Fibroblast of skin of back (primary cell): ENCODE measurements at regions not wholly inside any gene's neighbourhood (a gene's known extent, or its start where the extent isn't known, plus 50 kb on each side); places are given as distances from the start of the nearest gene placed in this dataset.
A peak's percentile ranks its signal among the peaks of the same experiment; 100 is the strongest.

ENCODE experiments used
- DNase-seq: peaks from one replicate; pipeline ENCODE4 v3.0.0-alpha.2; 2013

DNA sequence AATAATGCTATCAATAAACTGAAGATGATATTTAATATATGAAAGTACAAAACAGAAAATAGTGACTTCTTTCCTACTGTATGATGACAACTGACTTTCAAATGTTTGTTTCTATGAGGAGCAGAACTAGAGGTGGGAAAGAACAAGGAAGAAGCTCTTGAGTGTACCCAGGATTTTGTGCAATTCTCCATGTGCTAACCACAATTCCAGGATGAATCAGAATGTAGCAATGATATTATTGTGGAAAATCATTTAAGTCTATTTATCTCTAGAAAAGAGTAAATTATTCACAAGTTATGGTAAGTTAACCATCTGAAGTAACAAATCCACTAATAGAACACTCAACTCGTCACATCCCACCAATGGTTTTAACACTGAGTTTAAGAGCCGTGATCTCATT is 324.1 kb upstream of the EMCN start:
- DNase-seq: no peak

DNA sequence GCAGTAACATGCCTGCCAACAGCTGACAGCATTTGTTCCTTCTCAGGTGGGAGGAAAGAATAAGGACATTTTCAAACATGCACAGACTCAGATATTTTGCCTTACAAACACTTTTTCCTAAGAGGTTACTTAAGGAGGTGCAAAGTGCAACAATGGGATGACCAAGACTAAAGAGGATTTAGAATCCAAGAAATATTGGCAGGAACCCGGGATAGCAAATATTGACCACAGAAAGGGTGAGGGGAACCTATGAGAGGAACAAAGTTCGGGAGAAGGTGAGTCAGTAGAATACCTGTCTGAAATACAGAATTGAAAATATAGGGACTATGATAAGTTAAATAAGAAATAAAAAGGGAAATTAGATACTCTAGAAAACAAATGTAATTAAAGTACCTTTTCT is 321.9 kb upstream of the EMCN start:
- no peak for DNase-seq

GRCh38 chr4:100838286-100838685 is 320.5 kb upstream of the EMCN start:
- no peak for DNase-seq

GRCh38 chr4:100836929-100837328 is 319.1 kb upstream of the EMCN start:
- DNase-seq: no peak

DNA sequence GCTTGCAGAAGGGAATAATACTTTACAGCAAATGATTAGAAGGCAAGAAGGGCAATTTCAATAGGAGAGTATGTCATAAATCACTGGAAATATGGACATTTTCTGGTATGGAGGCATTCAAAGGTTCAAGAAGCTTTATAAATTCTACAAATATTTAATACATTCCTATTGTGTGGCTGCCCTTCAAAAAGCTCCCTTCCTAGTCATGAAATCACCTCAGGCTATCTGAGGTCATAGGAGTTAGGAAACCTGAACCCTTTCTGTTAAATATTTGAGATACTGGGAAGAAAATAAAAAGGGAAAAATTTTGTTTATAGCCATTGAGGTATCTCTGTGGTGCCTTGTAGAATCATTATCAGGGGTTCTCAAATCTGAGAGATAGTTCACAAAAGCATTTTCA is 316.8 kb upstream of the EMCN start:
- no peak for DNase-seq

DNA sequence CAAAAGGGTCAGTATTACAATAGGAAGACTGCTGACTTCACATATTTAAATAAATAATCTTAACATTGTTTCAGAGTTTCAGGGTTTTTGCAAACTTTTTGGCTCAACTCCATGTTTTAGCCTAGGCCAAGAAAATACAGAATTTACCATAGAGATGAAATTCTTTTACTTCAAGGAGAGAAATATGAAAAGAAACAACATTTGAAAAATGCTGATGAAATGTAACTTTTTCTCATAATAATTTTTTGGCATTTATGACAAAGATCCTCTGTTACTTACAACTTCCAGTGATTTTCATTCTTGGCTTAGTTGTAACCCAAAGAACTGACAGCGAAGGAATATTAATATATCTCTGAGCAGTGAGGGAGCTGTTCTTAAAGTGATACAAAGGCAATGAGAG is 316.1 kb upstream of the EMCN start:
- DNase-seq: no peak

GRCh38 chr4:100828986-100829685 is 311.3 kb upstream of the EMCN start:
- peak; percentile 16 for DNase-seq

DNA sequence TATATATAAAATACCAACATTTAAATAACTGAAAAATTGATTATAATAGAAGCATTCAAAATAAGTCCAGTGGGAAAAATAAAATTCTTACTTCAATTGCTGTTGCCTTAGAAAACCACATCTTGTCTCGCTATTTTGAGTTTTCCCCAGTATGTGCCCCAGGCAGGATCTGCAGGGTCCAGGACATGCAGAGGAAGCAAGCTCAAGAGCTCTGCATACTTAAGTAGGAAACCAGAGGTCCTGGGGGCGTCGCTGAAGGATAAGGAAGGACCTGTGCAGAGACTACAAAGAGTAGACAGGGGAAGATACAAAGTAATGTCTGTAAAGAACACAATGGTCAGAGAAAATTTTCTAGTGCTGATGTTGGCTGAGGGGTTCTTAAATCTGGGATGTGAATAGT is 310.5 kb upstream of the EMCN start:
- no peak for DNase-seq

DNA sequence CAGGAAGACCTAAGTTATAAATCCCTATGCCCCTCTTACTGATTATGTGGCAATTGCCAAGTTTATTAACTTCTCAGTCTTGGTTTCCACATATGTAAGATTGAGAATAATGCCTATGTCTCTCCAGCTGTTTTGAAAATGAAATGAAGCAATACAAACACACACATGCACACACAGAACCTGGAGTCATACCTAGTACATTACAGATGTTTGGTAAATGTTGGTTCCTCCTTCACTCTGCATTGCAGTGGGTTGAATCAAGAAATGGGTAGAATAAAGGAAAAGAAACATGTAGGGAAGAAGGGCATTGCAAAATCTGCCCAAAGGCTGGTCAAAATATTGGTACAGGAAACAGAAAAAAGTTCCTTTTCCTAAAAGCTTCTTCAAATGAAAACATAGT is 309.9 kb upstream of the EMCN start:
- DNase-seq: no peak

DNA sequence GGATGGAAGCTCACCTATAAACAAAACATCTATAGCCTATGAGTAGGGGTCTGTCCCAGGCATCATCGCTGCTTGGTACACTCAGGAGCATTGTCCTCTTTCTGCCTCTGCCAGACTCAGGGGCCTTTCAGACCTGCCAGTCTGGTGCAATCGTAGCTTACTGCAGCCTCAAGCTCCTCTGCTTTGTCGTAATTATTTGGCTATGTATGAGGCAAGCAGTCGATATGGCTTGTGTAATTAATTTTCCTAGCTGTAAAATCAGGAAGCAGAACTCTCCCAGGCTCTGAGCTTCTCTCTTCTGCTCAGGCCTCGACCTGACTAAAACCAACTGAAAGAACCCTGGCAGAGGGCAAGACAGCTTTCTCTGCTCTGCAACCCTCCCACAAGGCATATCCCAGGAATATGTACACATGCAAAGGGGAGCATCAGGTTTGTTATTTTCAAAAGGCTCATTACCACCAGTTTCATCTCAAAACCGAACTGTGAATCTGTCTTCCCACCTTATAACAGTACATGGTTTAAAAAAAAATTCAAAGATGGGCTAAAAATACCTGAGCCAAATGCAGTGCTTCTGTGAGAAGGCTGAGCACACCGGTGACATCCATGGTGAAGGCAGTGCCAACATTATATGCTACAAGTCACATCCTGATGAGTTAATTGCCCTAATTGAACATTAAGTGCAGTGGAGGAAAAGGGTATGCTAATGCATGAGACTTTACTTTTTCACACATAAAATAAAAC is 309.2 kb upstream of the EMCN start:
- no peak for DNase-seq

GRCh38 chr4:100826067-100826466 is 308.2 kb upstream of the EMCN start:
- no peak for DNase-seq

DNA sequence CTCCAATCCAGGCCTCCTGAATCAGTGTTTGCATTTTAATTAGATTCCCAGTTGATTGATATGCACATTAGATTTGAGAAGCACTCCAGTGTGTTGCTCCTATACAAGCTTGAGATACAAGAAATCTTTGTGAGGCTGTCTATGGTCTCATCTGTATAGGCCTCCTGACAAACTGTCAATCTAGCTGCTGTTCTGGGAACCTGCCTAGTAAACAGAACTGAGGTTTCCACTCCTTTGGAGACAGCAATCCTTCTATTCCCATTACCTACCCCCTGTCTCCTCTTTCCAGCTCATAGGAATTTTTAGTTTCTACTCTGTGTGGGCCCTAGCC is 306.1 kb upstream of the EMCN start:
- DNase-seq: no peak

GRCh38 chr4:100823066-100823992 is 305.5 kb upstream of the EMCN start:
- DNase-seq: peak; percentile 65

- DNase-seq: no peak
These were observed 302.4 kb upstream of the EMCN start for GRCh38 chr4:100820249-100820648.

DNA sequence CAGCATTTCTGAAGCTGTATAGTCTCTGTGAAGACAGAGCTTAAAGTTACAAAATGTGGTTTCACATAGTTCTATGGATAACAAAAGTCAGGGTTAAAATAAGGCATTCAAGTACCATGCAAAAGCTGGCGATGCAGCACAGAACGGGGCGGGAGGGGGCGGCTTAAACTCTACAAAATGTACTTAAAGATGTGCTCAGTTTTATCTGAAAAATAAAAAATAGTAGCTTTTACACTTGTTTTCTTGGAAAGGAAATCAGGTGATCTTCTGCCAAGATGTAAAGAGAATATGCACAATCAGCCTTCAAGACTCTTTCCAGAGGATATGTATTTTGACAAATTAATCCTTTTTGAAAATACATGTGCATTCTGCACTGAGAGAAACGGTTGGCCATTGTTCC is 301.7 kb upstream of the EMCN start:
- no peak for DNase-seq

DNA sequence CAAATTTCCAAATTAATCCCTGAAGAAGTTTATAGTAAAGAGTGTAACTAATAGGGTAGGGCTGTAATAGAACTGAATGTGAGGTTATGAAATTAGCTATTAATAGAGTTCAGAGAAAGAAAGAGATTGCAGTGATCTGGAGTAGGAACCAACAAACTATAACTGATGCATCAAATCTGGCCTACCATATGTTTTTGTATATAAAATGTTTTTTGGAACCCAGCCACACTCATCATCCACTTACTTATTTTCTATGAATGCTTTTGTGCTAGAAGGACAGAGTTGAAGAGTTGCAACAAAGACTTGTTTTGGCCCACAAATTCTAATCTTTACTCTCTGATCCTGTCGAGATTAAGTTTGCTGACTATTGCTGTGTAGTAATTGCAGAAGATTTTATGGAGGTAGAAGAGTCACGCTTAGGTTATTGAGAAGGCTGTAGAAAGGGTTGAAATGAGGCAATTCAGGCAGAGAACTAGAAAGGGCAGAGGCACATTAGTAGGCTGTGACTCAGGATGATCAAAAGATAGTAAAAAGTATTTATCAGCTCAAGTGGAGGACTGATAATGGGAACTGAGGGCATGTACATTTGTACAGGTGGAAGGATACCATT is 298.7 kb upstream of the EMCN start:
- DNase-seq: no peak

- no peak for DNase-seq
These were observed 293.2 kb upstream of the EMCN start for GRCh38 chr4:100811046-100811445.

DNA sequence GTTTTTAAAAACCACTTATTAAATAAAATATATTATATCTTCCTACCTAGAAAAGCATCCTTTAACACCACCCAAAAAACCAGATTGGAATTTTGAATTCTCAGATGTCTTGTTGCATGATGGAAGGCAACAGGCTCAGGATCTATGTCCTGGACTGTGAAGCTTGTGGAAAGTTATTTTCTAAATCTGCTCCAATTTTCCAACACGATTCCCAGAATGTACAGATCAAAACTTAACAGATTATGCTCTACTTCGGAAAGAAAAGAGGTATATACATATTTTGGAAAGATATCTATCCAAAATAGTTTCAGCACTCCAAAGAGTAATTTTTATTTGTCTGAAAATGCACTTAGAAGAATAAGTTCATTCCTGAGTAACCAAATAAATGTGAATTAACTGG is 291.7 kb upstream of the EMCN start:
- no peak for DNase-seq

GRCh38 chr4:100806988-100807387 is 289.2 kb upstream of the EMCN start:
- DNase-seq: no peak

GRCh38 chr4:100805538-100805937 is 287.7 kb upstream of the EMCN start:
- DNase-seq: no peak

- DNase-seq: no peak
These were observed 286.9 kb upstream of the EMCN start for GRCh38 chr4:100804576-100805360.

GRCh38 chr4:100803751-100804150 is 285.9 kb upstream of the EMCN start:
- no peak for DNase-seq
